Ovary (tissue), 3 donors: ENCODE measurements at regions not wholly inside any gene's neighbourhood (a gene's known extent, or its start where the extent isn't known, plus 50 kb on each side); places are given as distances from the start of the nearest gene placed in this dataset.

Source experiments
- EP300 ChIP-seq: sonication (generic); formaldehyde crosslinking; IDR thresholded peaks from one replicate; pipeline ENCODE4 v1.6.1; 2017; ENCODE audit warnings: antibody characterized with exemption
- POLR2A ChIP-seq: fragments of 450-650 bp; IDR thresholded peaks from one replicate; pipeline ENCODE4 v1.6.1; 2017; ENCODE audit warnings: antibody characterized with exemption, mild to moderate bottlenecking, moderate library complexity
- TF ChIP-seq, protein P1 (sequence below), 3 donors: fragments of 450-650 bp in 2 of 3; fragments of 200-600 bp in 1 of 3; IDR thresholded peaks; one replicate each; pipeline versions ENCODE4 v1.5.1 to v1.8.0; 2016 to 2022; ENCODE audit warnings: antibody characterized with exemption in 3 of 3, mild to moderate bottlenecking in 1 of 3
- donor health status: DM: no; HTN: no; CAD: no.

GRCh38 chr6:137699031-137699683 lies 167.9 kb upstream of the TNFAIP3 start:
- TF ChIP-seq, protein P1, sequence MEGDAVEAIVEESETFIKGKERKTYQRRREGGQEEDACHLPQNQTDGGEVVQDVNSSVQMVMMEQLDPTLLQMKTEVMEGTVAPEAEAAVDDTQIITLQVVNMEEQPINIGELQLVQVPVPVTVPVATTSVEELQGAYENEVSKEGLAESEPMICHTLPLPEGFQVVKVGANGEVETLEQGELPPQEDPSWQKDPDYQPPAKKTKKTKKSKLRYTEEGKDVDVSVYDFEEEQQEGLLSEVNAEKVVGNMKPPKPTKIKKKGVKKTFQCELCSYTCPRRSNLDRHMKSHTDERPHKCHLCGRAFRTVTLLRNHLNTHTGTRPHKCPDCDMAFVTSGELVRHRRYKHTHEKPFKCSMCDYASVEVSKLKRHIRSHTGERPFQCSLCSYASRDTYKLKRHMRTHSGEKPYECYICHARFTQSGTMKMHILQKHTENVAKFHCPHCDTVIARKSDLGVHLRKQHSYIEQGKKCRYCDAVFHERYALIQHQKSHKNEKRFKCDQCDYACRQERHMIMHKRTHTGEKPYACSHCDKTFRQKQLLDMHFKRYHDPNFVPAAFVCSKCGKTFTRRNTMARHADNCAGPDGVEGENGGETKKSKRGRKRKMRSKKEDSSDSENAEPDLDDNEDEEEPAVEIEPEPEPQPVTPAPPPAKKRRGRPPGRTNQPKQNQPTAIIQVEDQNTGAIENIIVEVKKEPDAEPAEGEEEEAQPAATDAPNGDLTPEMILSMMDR (IDR thresholded peaks at IDR 0.05), result no peak
- no peak for TF ChIP-seq EP300
- TF ChIP-seq POLR2A, result no peak
